Suprapubic skin (tissue), 4 donors: ENCODE measurements at regions not wholly inside any gene's neighbourhood (a gene's known extent, or its start where the extent isn't known, plus 50 kb on each side); places are given as distances from the start of the nearest gene placed in this dataset.

Source experiments
- DNase-seq, 2 donors: peaks; one replicate each; pipeline ENCODE4 v3.0.0-alpha.2; 2019; ENCODE audit warnings: low spot score in 2 of 2
- H3K27ac ChIP-seq: fragments of 200-600 bp; sonication (generic); one replicate; pipeline ENCODE4 v1.5.1; 2019
- H3K27me3 ChIP-seq: fragments of 200-600 bp; sonication (generic); one replicate; pipeline ENCODE4 v1.5.1; 2019
- H3K36me3 ChIP-seq: fragments of 200-600 bp; sonication (generic); one replicate; pipeline ENCODE4 v1.5.1; 2019
- H3K4me1 ChIP-seq: fragments of 200-600 bp; sonication (generic); one replicate; pipeline ENCODE4 v1.5.1; 2019
- H3K4me3 ChIP-seq: fragments of 200-600 bp; sonication (generic); one replicate; pipeline ENCODE4 v1.5.1; 2019; ENCODE audit warnings: mild to moderate bottlenecking
- H3K9me3 ChIP-seq: fragments of 200-600 bp; sonication (generic); one replicate; pipeline ENCODE4 v1.5.1; 2019
- CTCF ChIP-seq, 2 donors: fragments of 200-600 bp in 1 of 2; fragments of 450-650 bp in 1 of 2; sonication (generic) in 1 of 2; IDR thresholded peaks; one replicate each; pipeline ENCODE4 v1.5.1; 2016 to 2019; ENCODE audit warnings: antibody characterized with exemption in 2 of 2, mild to moderate bottlenecking in 1 of 2, moderate library complexity in 1 of 2
- EP300 ChIP-seq: sonication (generic); formaldehyde crosslinking; IDR thresholded peaks from one replicate; pipeline ENCODE4 v1.6.1; 2017; ENCODE audit warnings: antibody characterized with exemption
- POLR2A ChIP-seq, 2 donors: fragments of 450-650 bp; IDR thresholded peaks; one replicate each; pipeline ENCODE4 v1.6.1; 2017; ENCODE audit warnings: antibody characterized with exemption in 2 of 2, mild to moderate bottlenecking in 2 of 2, moderate library complexity in 2 of 2
- POLR2AphosphoS5 ChIP-seq, 3 donors: sonication (generic); formaldehyde crosslinking; IDR thresholded peaks; one replicate each; pipeline ENCODE4 v1.6.1; 2017; ENCODE audit warnings: antibody characterized with exemption in 3 of 3
- WGBS: methylation state at CpG from one replicate; pipeline ENCODE4 v1.1.5; 2018; 5-methylcytosine and 5-hydroxymethylcytosine counted together

- no peaks in the 10 kb centered on the region for H3K36me3 ChIP-seq
- no peak overlapping the region for H3K4me3 ChIP-seq
- no peaks in the 10 kb centered on the region for H3K27me3 ChIP-seq
- DNase-seq, result no peak
- TF ChIP-seq POLR2AphosphoS5 (IDR thresholded peaks at IDR 0.05) (no peak), POLR2A (IDR thresholded peaks at IDR 0.05) (no peak), CTCF (IDR thresholded peaks at IDR 0.05) (no peak), EP300 (no peak)
- H3K27ac ChIP-seq, result no peak overlapping the region
- 72% methylated on average over 1 of the region's 1 CpG for WGBS
- H3K4me1 ChIP-seq, result no peaks in the 10 kb centered on the region
- no peaks in the 10 kb centered on the region for H3K9me3 ChIP-seq
These were observed 513.1 kb downstream of the IRX1 start for GRCh38 chr5:4108690-4109089.

- no peak for DNase-seq
- H3K27me3 ChIP-seq, result no peaks in the 10 kb centered on the region
- 56% methylated on average over 8 of the region's 8 CpGs for WGBS
- no peak for TF ChIP-seq EP300
- no peak for TF ChIP-seq POLR2A (IDR thresholded peaks at IDR 0.05)
- TF ChIP-seq POLR2AphosphoS5 (IDR thresholded peaks at IDR 0.05), result no peak
- no peak for TF ChIP-seq CTCF (IDR thresholded peaks at IDR 0.05)
- no peaks in the 10 kb centered on the region for H3K9me3 ChIP-seq
- no peak overlapping the region for H3K27ac ChIP-seq
- H3K4me3 ChIP-seq, result no peak overlapping the region
- H3K4me1 ChIP-seq, result no peaks in the 10 kb centered on the region
- H3K36me3 ChIP-seq, result no peaks in the 10 kb centered on the region
These were observed 517.8 kb downstream of the IRX1 start for GRCh38 chr5:4113426-4113825.

- TF ChIP-seq POLR2A (IDR thresholded peaks at IDR 0.05), result no peak
- no peak for DNase-seq
- WGBS, result 93% methylated on average over 9 of the region's 9 CpGs
- Histone ChIP-seq H3K4me1 (no peaks in the 10 kb centered on the region), H3K9me3 (no peaks in the 10 kb centered on the region), H3K4me3 (no peak overlapping the region), H3K27ac (no peak overlapping the region), H3K27me3 (no peaks in the 10 kb centered on the region), H3K36me3 (no peaks in the 10 kb centered on the region)
These were observed 518.3 kb downstream of the IRX1 start for GRCh38 chr5:4113905-4114304.

GRCh38 chr5:4114452-4114851, 518.8 kb downstream of the IRX1 start:
- TF ChIP-seq POLR2AphosphoS5 (IDR thresholded peaks at IDR 0.05) (no peak), CTCF (IDR thresholded peaks at IDR 0.05) (no peak), POLR2A (IDR thresholded peaks at IDR 0.05) (no peak), EP300 (no peak)
- no peak for DNase-seq
- WGBS, result 94% methylated on average over 4 of the region's 4 CpGs
- Histone ChIP-seq H3K4me1 (no peaks in the 10 kb centered on the region), H3K27ac (no peak overlapping the region), H3K36me3 (no peaks in the 10 kb centered on the region), H3K4me3 (no peak overlapping the region), H3K9me3 (no peaks in the 10 kb centered on the region), H3K27me3 (no peaks in the 10 kb centered on the region)

- TF ChIP-seq CTCF (IDR thresholded peaks at IDR 0.05) (no peak), POLR2AphosphoS5 (IDR thresholded peaks at IDR 0.05) (no peak), POLR2A (IDR thresholded peaks at IDR 0.05) (no peak)
- no peak for DNase-seq
- Histone ChIP-seq H3K27me3 (no peaks in the 10 kb centered on the region), H3K27ac (no peak overlapping the region), H3K4me3 (no peak overlapping the region), H3K36me3 (no peaks in the 10 kb centered on the region), H3K4me1 (no peaks in the 10 kb centered on the region), H3K9me3 (no peaks in the 10 kb centered on the region)
- WGBS, result 68% methylated on average over 3 of the region's 3 CpGs
These were observed 521.2 kb downstream of the IRX1 start for GRCh38 chr5:4116834-4117233.

- no peak overlapping the region for H3K4me3 ChIP-seq
- 59% methylated on average over 7 of the region's 7 CpGs for WGBS
- DNase-seq, result no peak
- H3K36me3 ChIP-seq, result no peaks in the 10 kb centered on the region
- no peaks in the 10 kb centered on the region for H3K27me3 ChIP-seq
- TF ChIP-seq POLR2AphosphoS5 (IDR thresholded peaks at IDR 0.05), result no peak
- TF ChIP-seq EP300, result no peak
- TF ChIP-seq CTCF (IDR thresholded peaks at IDR 0.05), result no peak
- TF ChIP-seq POLR2A (IDR thresholded peaks at IDR 0.05), result no peak
- no peaks in the 10 kb centered on the region for H3K4me1 ChIP-seq
- peaks cover 8% of the 10 kb centered on the region for H3K9me3 ChIP-seq
- no peak overlapping the region for H3K27ac ChIP-seq
These were observed 528.8 kb downstream of the IRX1 start for GRCh38 chr5:4124221-4124970.
